Caco-2 (cell line): ENCODE measurements at regions not wholly inside any gene's neighbourhood (a gene's known extent, or its start where the extent isn't known, plus 50 kb on each side); places are given as distances from the start of the nearest gene placed in this dataset.

ENCODE experiments used
- BruUV-seq: library from RNA; stranded (reverse); fragments of 400-500 nt; replicated peaks from 2 replicates; lab custom pipeline; 2021; lab: Mats Ljungman, UMichigan
- CTCF ChIA-PET: fragments of 300-600 bp; sonication (Branson Sonifier 250); formaldehyde crosslinking; loops from one replicate; lab custom pipeline; 2022; ENCODE audit warnings: antibody characterized with exemption; lab: Charles Lee
- POLR2A ChIA-PET: fragments of 300-600 bp; sonication (Branson Sonifier 250); formaldehyde crosslinking; loops from one replicate; lab custom pipeline; 2022; ENCODE audit warnings: antibody characterized with exemption; lab: Charles Lee
- DNase-seq, 2 experiments: peaks; one replicate each; pipeline versions ENCODE4 v3.0.0 to v3.0.0-alpha.2; 2020 to 2022
- H3K27me3 ChIP-seq: replicated peaks from 2 replicates; pipeline ENCODE4 v1.6.0; 2011; ENCODE audit warnings: low read length; ENCODE audit not compliant: control insufficient read depth, insufficient read depth
- H3K36me3 ChIP-seq: 2 replicates; pipeline ENCODE4 v1.5.1; 2011; ENCODE audit warnings: low read length; ENCODE audit not compliant: control insufficient read depth, insufficient read depth
- H3K4me1 ChIP-seq: fragments of 250-450 bp; sonication (Bioruptor Pico); 2 replicates; pipeline ENCODE4 v1.5.1; 2020; ENCODE audit warnings: mild to moderate bottlenecking
- H3K4me3 ChIP-seq: 2 replicates; pipeline ENCODE4 v1.5.1; 2011; ENCODE audit warnings: low read depth, mild to moderate bottlenecking, control low read depth, low read length
- H3K9me3 ChIP-seq: fragments of 250-450 bp; sonication (Bioruptor Pico); 2 replicates; pipeline ENCODE4 v1.5.1; 2020; ENCODE audit warnings: mild to moderate bottlenecking, moderate library complexity
- H3K27ac Mint-ChIP-seq: one replicate; pipeline ENCODE4 v1.8.0; 2022; ENCODE audit warnings: mixed read lengths; ENCODE audit not compliant: unreplicated experiment
- H3K27me3 Mint-ChIP-seq: one replicate; pipeline ENCODE4 v1.8.0; 2022; ENCODE audit warnings: mixed read lengths; ENCODE audit not compliant: insufficient read depth, unreplicated experiment
- H3K36me3 Mint-ChIP-seq: one replicate; pipeline ENCODE4 v1.8.0; 2022; ENCODE audit warnings: mild to moderate bottlenecking, mixed read lengths; ENCODE audit not compliant: insufficient read depth, unreplicated experiment
- H3K4me1 Mint-ChIP-seq: one replicate; pipeline ENCODE4 v1.8.0; 2022; ENCODE audit warnings: low read depth, mixed read lengths; ENCODE audit not compliant: unreplicated experiment
- H3K4me3 Mint-ChIP-seq: one replicate; pipeline ENCODE4 v1.8.0; 2022; ENCODE audit warnings: mild to moderate bottlenecking, moderate library complexity, mixed read lengths; ENCODE audit not compliant: unreplicated experiment
- H3K9me3 Mint-ChIP-seq: one replicate; pipeline ENCODE4 v1.8.0; 2022; ENCODE audit warnings: mixed read lengths; ENCODE audit not compliant: unreplicated experiment
- intact Hi-C: fragments of 100-400 bp; cut with micrococcal nuclease; formaldehyde crosslinking; loops from one replicate; pipeline ENCODE4 v1.10.0; 2022; ENCODE audit not compliant: unreplicated experiment
- TF ChIP-seq, protein P1 (sequence below), 2 experiments: fragments of 200-600 bp in 1 of 2; IDR thresholded peaks; 1 replicate in 1 of 2; 2 replicates in 1 of 2; pipeline versions ENCODE4 v1.5.1 to v1.8.0; 2011 to 2022; ENCODE audit warnings: antibody characterized with exemption in 1 of 2, control low read depth in 1 of 2, inconsistent platforms in 1 of 2, low read depth in 1 of 2, low read length in 1 of 2, mild to moderate bottlenecking in 1 of 2, moderate library complexity in 1 of 2; ENCODE audit not compliant: insufficient read depth in 1 of 2, severe bottlenecking in 1 of 2, unreplicated experiment in 1 of 2

DNA sequence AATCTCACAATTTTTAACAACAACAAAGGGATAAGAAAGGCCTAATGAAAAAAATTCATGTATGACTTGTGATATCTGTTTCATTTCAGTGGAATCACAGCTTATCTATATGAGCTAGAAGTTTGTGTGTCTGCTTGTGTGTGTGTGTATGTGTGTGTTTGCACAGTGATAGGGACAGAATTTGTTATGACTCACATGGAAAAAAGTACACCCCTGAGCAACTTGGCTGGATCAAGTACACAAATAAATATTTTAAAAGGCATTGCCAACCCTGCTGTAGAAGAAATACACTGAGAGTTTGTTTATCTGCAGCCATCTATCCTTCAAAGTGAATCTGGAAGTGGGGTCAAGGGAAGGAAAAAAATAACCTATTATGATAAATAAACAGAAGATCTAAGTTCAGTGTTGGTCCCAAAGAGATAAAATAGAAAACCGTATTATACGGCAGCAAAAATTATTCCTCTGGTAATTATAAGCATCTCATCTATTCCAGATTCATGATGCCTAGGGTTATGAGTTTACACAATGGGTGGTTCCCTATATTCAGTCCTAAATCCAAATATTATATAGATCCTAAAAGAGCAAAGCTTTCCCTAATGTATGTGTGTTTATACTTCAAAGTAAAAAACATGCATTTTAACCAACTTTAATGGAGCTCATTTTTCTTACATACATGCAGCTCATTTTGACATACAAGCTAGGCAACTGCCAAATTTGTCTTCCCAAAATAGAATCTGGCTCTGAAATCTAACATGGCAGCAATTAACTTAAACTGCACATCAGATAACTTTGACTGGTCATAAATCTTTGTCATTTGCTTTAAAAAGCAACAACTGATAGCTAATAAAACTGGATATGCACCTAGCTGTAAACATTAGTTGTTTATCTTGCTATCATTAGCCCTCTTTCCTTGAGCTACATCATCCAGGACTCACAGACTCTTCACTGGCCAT is 420.6 kb downstream of the IRS1 start:
- peak in 1 of 2 experiments; percentile 1 for DNase-seq
- Histone ChIP-seq H3K4me3 (no peak overlapping the region), H3K27me3 (no peaks in the 10 kb centered on the region), H3K4me1 (no peaks in the 10 kb centered on the region), H3K9me3 (no peaks in the 10 kb centered on the region; the same call in 1 of the 2 replicates), H3K36me3 (no peaks in the 10 kb centered on the region)
- H3K27ac Mint-ChIP-seq, result no peak overlapping the region
- TF ChIP-seq, protein P1, sequence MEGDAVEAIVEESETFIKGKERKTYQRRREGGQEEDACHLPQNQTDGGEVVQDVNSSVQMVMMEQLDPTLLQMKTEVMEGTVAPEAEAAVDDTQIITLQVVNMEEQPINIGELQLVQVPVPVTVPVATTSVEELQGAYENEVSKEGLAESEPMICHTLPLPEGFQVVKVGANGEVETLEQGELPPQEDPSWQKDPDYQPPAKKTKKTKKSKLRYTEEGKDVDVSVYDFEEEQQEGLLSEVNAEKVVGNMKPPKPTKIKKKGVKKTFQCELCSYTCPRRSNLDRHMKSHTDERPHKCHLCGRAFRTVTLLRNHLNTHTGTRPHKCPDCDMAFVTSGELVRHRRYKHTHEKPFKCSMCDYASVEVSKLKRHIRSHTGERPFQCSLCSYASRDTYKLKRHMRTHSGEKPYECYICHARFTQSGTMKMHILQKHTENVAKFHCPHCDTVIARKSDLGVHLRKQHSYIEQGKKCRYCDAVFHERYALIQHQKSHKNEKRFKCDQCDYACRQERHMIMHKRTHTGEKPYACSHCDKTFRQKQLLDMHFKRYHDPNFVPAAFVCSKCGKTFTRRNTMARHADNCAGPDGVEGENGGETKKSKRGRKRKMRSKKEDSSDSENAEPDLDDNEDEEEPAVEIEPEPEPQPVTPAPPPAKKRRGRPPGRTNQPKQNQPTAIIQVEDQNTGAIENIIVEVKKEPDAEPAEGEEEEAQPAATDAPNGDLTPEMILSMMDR (IDR thresholded peaks at IDR 0.05; ENCODE audit: insufficient read depth in 1 of 2, low read depth in 1 of 2, low read length in 1 of 2, severe bottlenecking in 1 of 2, unreplicated experiment in 1 of 2), result no peak
- intact Hi-C loops, result no loop called here
- BruUV-seq, result no TSS peak
- H3K4me1 Mint-ChIP-seq, result no peaks in the 10 kb centered on the region
- H3K4me3 Mint-ChIP-seq, result no peak overlapping the region
- POLR2A ChIA-PET, result no interaction called here
- H3K27me3 Mint-ChIP-seq, result no peaks in the 10 kb centered on the region
- H3K36me3 Mint-ChIP-seq, result no peaks in the 10 kb centered on the region
- CTCF ChIA-PET, result no interaction called here
- peaks cover 23% of the 10 kb centered on the region for H3K9me3 Mint-ChIP-seq

DNA sequence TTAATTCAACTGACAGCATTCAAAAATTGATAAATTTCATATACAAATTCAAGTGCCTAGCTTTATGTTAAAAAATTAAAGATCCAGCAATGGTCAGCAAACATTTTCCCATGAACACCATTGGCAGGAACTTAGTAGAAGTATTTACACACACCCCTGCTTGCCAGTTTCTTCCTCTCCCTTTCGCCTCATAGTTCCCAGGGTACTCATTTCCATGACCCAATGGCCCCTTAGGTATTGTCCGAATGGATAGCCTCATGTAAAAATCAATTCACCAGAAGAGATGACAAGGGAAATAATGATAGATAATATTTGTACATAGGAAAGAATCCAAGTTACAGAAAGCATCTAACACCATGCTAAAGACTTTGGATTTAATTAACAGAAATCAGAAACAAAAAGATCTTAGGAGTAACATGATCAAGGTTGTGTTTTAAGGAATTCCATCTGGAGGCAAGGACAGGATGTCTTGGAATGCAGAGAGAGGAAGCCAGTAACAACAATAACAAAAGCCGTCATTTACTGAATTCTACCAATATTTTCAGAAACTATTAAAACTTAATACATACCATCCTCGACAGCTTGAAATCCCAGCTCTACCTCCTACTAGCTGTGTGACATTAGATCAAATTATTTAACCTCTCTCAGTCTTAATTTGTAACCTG is 423.0 kb downstream of the IRS1 start:
- Histone ChIP-seq H3K4me3 (no peak overlapping the region), H3K9me3 (no peaks in the 10 kb centered on the region; the same call in 1 of the 2 replicates), H3K27me3 (no peaks in the 10 kb centered on the region), H3K4me1 (no peaks in the 10 kb centered on the region), H3K36me3 (no peaks in the 10 kb centered on the region)
- no peak for DNase-seq
- BruUV-seq, result no TSS peak
- Mint-ChIP-seq H3K36me3 (no peaks in the 10 kb centered on the region), H3K4me3 (no peak overlapping the region), H3K4me1 (no peaks in the 10 kb centered on the region), H3K27me3 (no peaks in the 10 kb centered on the region), H3K27ac (no peak overlapping the region), H3K9me3 (peaks cover 10% of the 10 kb centered on the region)
- TF ChIP-seq, protein P1 (IDR thresholded peaks at IDR 0.05; ENCODE audit: insufficient read depth in 1 of 2, low read depth in 1 of 2, low read length in 1 of 2, severe bottlenecking in 1 of 2, unreplicated experiment in 1 of 2), result no peak
- ChIA-PET POLR2A (no interaction called here), CTCF (no interaction called here)
- intact Hi-C loops, result no loop called here

DNA sequence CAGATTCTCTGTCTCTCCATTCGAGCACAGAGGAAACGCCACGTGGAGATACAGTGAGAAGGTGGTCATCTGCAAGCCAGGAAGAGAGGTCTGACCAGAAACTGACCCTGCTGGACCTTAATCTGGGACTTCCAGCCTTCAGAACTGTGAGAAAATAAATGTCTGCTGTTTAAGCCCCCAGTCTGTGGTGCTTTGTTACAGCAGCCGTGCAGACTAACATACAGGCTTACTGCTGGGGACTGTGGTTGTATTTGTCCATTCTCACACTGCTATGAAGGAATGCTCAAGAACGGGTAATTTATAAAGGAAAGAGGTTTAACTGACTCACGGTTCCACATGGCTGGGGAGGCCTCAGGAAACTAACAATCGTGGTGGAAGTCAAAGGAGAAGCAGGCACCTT is 432.7 kb downstream of the IRS1 start:
- Mint-ChIP-seq H3K4me3 (no peak overlapping the region), H3K9me3 (peaks cover 13% of the 10 kb centered on the region), H3K36me3 (no peaks in the 10 kb centered on the region), H3K27ac (no peak overlapping the region), H3K4me1 (no peaks in the 10 kb centered on the region), H3K27me3 (no peaks in the 10 kb centered on the region)
- no peak for DNase-seq
- H3K27me3 ChIP-seq, result no peaks in the 10 kb centered on the region
- ChIA-PET CTCF (no interaction called here), POLR2A (no interaction called here)
- H3K9me3 ChIP-seq, result no peaks in the 10 kb centered on the region
- intact Hi-C loops, result no loop called here
- H3K4me3 ChIP-seq, result no peak overlapping the region
- H3K36me3 ChIP-seq, result no peaks in the 10 kb centered on the region
- no TSS peak for BruUV-seq
- no peaks in the 10 kb centered on the region for H3K4me1 ChIP-seq
- TF ChIP-seq, protein P1 (IDR thresholded peaks at IDR 0.05; ENCODE audit: insufficient read depth in 1 of 2, low read depth in 1 of 2, low read length in 1 of 2, severe bottlenecking in 1 of 2, unreplicated experiment in 1 of 2), result no peak
